ENCODE measurements at regions not wholly inside any gene's neighbourhood (a gene's known extent, or its start where the extent isn't known, plus 50 kb on each side); places are given as distances from the start of the nearest gene placed in this dataset.

DNA sequence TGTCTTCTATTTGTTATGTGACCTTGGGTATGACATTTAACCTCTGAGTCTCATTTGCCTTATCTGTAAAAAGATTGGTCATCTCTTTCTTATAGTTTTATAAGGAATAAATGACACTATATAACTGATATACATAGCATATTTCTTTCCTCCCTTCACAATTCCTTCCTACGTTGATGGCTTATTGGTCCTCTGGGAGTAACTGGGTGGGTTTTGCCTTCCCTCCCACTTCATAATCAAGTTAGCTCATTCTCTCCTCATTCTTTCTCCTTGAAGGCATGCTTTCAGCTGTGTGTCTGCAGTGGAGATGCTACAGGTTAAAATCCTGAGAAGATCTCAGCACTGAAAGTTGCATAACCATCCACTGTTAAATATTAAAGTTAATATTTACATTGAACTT is 382.4 kb downstream of the TMEM38B start:
- TF ChIP-seq, protein P1, sequence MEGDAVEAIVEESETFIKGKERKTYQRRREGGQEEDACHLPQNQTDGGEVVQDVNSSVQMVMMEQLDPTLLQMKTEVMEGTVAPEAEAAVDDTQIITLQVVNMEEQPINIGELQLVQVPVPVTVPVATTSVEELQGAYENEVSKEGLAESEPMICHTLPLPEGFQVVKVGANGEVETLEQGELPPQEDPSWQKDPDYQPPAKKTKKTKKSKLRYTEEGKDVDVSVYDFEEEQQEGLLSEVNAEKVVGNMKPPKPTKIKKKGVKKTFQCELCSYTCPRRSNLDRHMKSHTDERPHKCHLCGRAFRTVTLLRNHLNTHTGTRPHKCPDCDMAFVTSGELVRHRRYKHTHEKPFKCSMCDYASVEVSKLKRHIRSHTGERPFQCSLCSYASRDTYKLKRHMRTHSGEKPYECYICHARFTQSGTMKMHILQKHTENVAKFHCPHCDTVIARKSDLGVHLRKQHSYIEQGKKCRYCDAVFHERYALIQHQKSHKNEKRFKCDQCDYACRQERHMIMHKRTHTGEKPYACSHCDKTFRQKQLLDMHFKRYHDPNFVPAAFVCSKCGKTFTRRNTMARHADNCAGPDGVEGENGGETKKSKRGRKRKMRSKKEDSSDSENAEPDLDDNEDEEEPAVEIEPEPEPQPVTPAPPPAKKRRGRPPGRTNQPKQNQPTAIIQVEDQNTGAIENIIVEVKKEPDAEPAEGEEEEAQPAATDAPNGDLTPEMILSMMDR (IDR thresholded peaks at IDR 0.05), result no peak
- TF ChIP-seq POLR2A (IDR thresholded peaks at IDR 0.05), result no peak

Measured in uterus (tissue), 2 donors.